Uterus (tissue), 2 donors: ENCODE measurements at regions not wholly inside any gene's neighbourhood (a gene's known extent, or its start where the extent isn't known, plus 50 kb on each side); places are given as distances from the start of the nearest gene placed in this dataset.

ENCODE experiments used
- CTCF ChIP-seq, 4 experiments: fragments of 200-600 bp in 2 of 4; fragments of 450-650 bp in 2 of 4; sonication (generic) in 2 of 4; IDR thresholded peaks; one replicate each; pipeline ENCODE4 v1.5.1; 2016 to 2019; ENCODE audit warnings: antibody characterized with exemption in 4 of 4, mild to moderate bottlenecking in 2 of 4, moderate library complexity in 1 of 4
- POLR2A ChIP-seq, 2 donors: fragments of 450-650 bp; IDR thresholded peaks; one replicate each; pipeline ENCODE4 v1.6.1; 2016; ENCODE audit warnings: antibody characterized with exemption in 2 of 2, mild to moderate bottlenecking in 1 of 2, moderate library complexity in 1 of 2

DNA sequence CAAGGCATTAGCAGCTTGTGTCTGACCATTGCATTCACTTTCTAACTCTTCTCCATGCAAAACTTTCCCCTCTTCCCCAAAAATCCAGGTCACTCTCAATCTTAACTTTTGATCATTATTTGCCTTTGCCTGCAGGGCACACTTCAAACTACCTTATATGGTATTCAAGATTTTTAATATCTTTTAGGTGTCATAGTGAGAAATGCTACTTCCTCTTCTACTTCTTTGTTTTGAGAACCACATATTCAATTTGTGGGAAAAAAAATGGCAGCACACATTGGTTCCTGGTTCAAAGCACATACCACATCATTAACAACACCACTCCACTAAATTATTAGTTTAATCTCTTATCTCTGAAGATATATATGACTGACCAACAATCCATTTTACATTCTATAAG lies 1267.0 kb upstream of the CITED2 start:
- TF ChIP-seq CTCF (IDR thresholded peaks at IDR 0.05) (no peak), POLR2A (IDR thresholded peaks at IDR 0.05) (no peak)
